CD4-positive, alpha-beta T cell (primary cell): ENCODE measurements at regions not wholly inside any gene's neighbourhood (a gene's known extent, or its start where the extent isn't known, plus 50 kb on each side); places are given as distances from the start of the nearest gene placed in this dataset.

Source experiments
- ATAC-seq: fragments of 200-7000 bp; cut with Tn5 transposase; one replicate; pipeline ENCODE4 v1.10.0; 2022; ENCODE audit warnings: mild to moderate bottlenecking; ENCODE audit not compliant: poor library complexity
- CTCF ChIA-PET: fragments of 350-600 bp; sonication (Branson Sonifier 250); formaldehyde crosslinking; loops from one replicate; lab custom pipeline; 2021; ENCODE audit warnings: antibody characterized with exemption, inconsistent platforms; lab: Charles Lee
- POLR2A ChIA-PET: fragments of 350-600 bp; sonication (Branson Sonifier 250); formaldehyde crosslinking; loops from one replicate; lab custom pipeline; 2021; ENCODE audit warnings: antibody characterized with exemption, inconsistent platforms; lab: Charles Lee
- DNase-seq, 14 experiments: peaks; one replicate each; pipeline ENCODE4 v3.0.0-alpha.2; 2013 to 2020; ENCODE audit warnings: mixed read lengths in 2 of 14
- H3K27ac ChIP-seq, 2 donors: one replicate each; pipeline versions ENCODE4 v1.5.1 to v1.7.0; 2013; ENCODE audit warnings: low read length in 2 of 2, low read depth in 1 of 2, mild to moderate bottlenecking in 1 of 2
- H3K27me3 ChIP-seq, 2 experiments: 1 replicate in 1 of 2; 2 replicates in 1 of 2; pipeline versions ENCODE4 v1.6.1 to v1.7.0; 2013; ENCODE audit warnings: low read length in 2 of 2, control low read depth in 1 of 2, mild to moderate bottlenecking in 1 of 2, moderate library complexity in 1 of 2; ENCODE audit not compliant: insufficient read depth in 2 of 2, control insufficient read depth in 1 of 2
- H3K36me3 ChIP-seq: one replicate; pipeline ENCODE4 v1.6.1; 2013; ENCODE audit warnings: low read length, control low read depth; ENCODE audit not compliant: insufficient read depth
- H3K4me1 ChIP-seq: one replicate; pipeline ENCODE4 v1.6.1; 2013; ENCODE audit warnings: low read length, control low read depth; ENCODE audit not compliant: insufficient read depth
- H3K4me3 ChIP-seq: one replicate; pipeline ENCODE4 v1.5.1; 2013; ENCODE audit warnings: mild to moderate bottlenecking, low read length, moderate library complexity
- H3K9me3 ChIP-seq, 2 experiments: 1 replicate in 1 of 2; 2 replicates in 1 of 2; pipeline versions ENCODE4 v1.6.1 to v1.7.0; 2013; ENCODE audit warnings: low read length in 2 of 2, mild to moderate bottlenecking in 2 of 2, control low read depth in 1 of 2, moderate library complexity in 1 of 2; ENCODE audit not compliant: control insufficient read depth in 1 of 2, insufficient read depth in 1 of 2
- H3K27ac Mint-ChIP-seq: one replicate; pipeline ENCODE4 v1.8.0; 2020; ENCODE audit warnings: mixed read lengths
- H3K27me3 Mint-ChIP-seq: one replicate; pipeline ENCODE4 v1.8.0; 2021; ENCODE audit warnings: mixed read lengths
- H3K36me3 Mint-ChIP-seq: one replicate; pipeline ENCODE4 v1.8.0; 2021; ENCODE audit warnings: low read depth, mixed read lengths
- H3K4me1 Mint-ChIP-seq: one replicate; pipeline ENCODE4 v1.8.0; 2021; ENCODE audit warnings: low read depth, mixed read lengths
- H3K4me3 Mint-ChIP-seq: one replicate; pipeline ENCODE4 v1.8.0; 2020; ENCODE audit warnings: mild to moderate bottlenecking, mixed read lengths
- H3K9me3 Mint-ChIP-seq: one replicate; pipeline ENCODE4 v1.8.0; 2020; ENCODE audit warnings: mixed read lengths
- CTCF ChIP-seq: fragments of 200-600 bp; IDR thresholded peaks from one replicate; pipeline ENCODE4 v1.8.0; 2022; ENCODE audit warnings: antibody characterized with exemption, mild to moderate bottlenecking
- intact Hi-C, 2 experiments: fragments of 100-400 bp; cut with DNase I in 1 of 2; cut with micrococcal nuclease in 1 of 2; formaldehyde crosslinking; loops; one replicate each; pipeline versions ENCODE4 v1.15.1 to v1.9.0; 2023 to 2025; cut with DNase I, micrococcal nuclease

- DNase-seq (no peak), ATAC-seq (no peak)
- no peak overlapping the region for H3K27ac ChIP-seq
- Mint-ChIP-seq H3K4me3 (no peak overlapping the region), H3K4me1 (no peaks in the 10 kb centered on the region), H3K27me3 (peaks cover 27% of the 10 kb centered on the region), H3K36me3 (no peaks in the 10 kb centered on the region), H3K27ac (no peak overlapping the region), H3K9me3 (no peaks in the 10 kb centered on the region)
- H3K27me3 ChIP-seq, result no peaks in the 10 kb centered on the region
- no peaks in the 10 kb centered on the region for H3K36me3 ChIP-seq
- H3K9me3 ChIP-seq, result no peaks in the 10 kb centered on the region
- no peaks in the 10 kb centered on the region for H3K4me1 ChIP-seq
- H3K4me3 ChIP-seq, result no peak overlapping the region
- CTCF ChIA-PET, result no interaction called here
- POLR2A ChIA-PET, result no interaction called here
- no peak for TF ChIP-seq CTCF
- intact Hi-C loops, result no loop called here
These were observed 199.5 kb upstream of the FBXL4 start for GRCh38 chr6:99147206-99147605.

GRCh38 chr6:99146711-99147110 lies 199.0 kb upstream of the FBXL4 start:
- no peak overlapping the region for H3K4me3 Mint-ChIP-seq
- no peaks in the 10 kb centered on the region for H3K36me3 Mint-ChIP-seq
- Histone ChIP-seq H3K27ac (no peak overlapping the region), H3K27me3 (no peaks in the 10 kb centered on the region), H3K36me3 (no peaks in the 10 kb centered on the region), H3K9me3 (peaks cover 0 to 3% of the 10 kb centered on the region in 2 experiments), H3K4me3 (no peak overlapping the region), H3K4me1 (no peaks in the 10 kb centered on the region)
- H3K9me3 Mint-ChIP-seq, result no peaks in the 10 kb centered on the region
- no peak overlapping the region for H3K27ac Mint-ChIP-seq
- POLR2A ChIA-PET, result no interaction called here
- peaks cover 24% of the 10 kb centered on the region for H3K27me3 Mint-ChIP-seq
- ATAC-seq (no peak), DNase-seq (no peak)
- TF ChIP-seq CTCF, result no peak
- no peaks in the 10 kb centered on the region for H3K4me1 Mint-ChIP-seq
- CTCF ChIA-PET, result interaction anchor here (0.8 to 1.3 kb wide), 2 partner anchors 7 to 27 kb away, joined by 3 to 5 read pairs; no protein-coding TSS in a partner anchor
- intact Hi-C loops, result no loop called here

GRCh38 chr6:99145738-99146137 lies 198.0 kb upstream of the FBXL4 start:
- Histone ChIP-seq H3K27me3 (no peaks in the 10 kb centered on the region), H3K4me3 (no peak overlapping the region), H3K36me3 (no peaks in the 10 kb centered on the region), H3K27ac (no peak overlapping the region), H3K4me1 (no peaks in the 10 kb centered on the region), H3K9me3 (peaks cover 0 to 8% of the 10 kb centered on the region in 2 experiments)
- H3K27me3 Mint-ChIP-seq, result peaks cover 24% of the 10 kb centered on the region
- intact Hi-C loops, result no loop called here
- no peak overlapping the region for H3K27ac Mint-ChIP-seq
- ATAC-seq, result no peak
- no peaks in the 10 kb centered on the region for H3K9me3 Mint-ChIP-seq
- ChIA-PET CTCF (interaction anchor here (1.3 kb wide), 1 partner anchor 26 kb away, joined by 5 read pairs; no protein-coding TSS in a partner anchor), POLR2A (no interaction called here)
- TF ChIP-seq CTCF, result no peak
- no peaks in the 10 kb centered on the region for H3K36me3 Mint-ChIP-seq
- no peak for DNase-seq
- H3K4me1 Mint-ChIP-seq, result no peaks in the 10 kb centered on the region
- no peak overlapping the region for H3K4me3 Mint-ChIP-seq
